DND-41 (cell line): ENCODE measurements at regions not wholly inside any gene's neighbourhood (a gene's known extent, or its start where the extent isn't known, plus 50 kb on each side); places are given as distances from the start of the nearest gene placed in this dataset.

Source experiments
- ATAC-seq: fragments of 200-7000 bp; cut with Tn5 transposase; 3 replicates; pipeline ENCODE4 v1.9.1; 2021; ENCODE audit warnings: low read depth; ENCODE audit not compliant: insufficient read depth
- DNase-seq: peaks from one replicate; pipeline ENCODE4 v3.0.0-alpha.2; 2020
- H2AFZ ChIP-seq: 2 replicates; pipeline ENCODE4 v1.6.0; 2012; ENCODE audit warnings: low read depth, low read length
- H3K27ac ChIP-seq: 2 replicates; pipeline ENCODE4 v1.5.1; 2012; ENCODE audit warnings: low read length, inconsistent platforms
- H3K27me3 ChIP-seq: fragments of 200-600 bp; sonication (generic); 2 replicates; pipeline ENCODE4 v1.6.0; 2012; ENCODE audit warnings: low read length, mild to moderate bottlenecking, inconsistent platforms; ENCODE audit not compliant: insufficient read depth, poor library complexity
- H3K36me3 ChIP-seq: 2 replicates; pipeline ENCODE4 v1.5.1; 2012; ENCODE audit warnings: low read length, inconsistent platforms; ENCODE audit not compliant: insufficient read depth
- H3K4me1 ChIP-seq: 2 replicates; pipeline ENCODE4 v1.5.1; 2012; ENCODE audit warnings: mild to moderate bottlenecking, low read length; ENCODE audit not compliant: insufficient read depth
- H3K4me2 ChIP-seq: 2 replicates; pipeline ENCODE4 v1.6.0; 2012; ENCODE audit warnings: mild to moderate bottlenecking, moderate library complexity, low read length, inconsistent platforms; ENCODE audit not compliant: insufficient read depth
- H3K4me3 ChIP-seq, 2 experiments: fragments of 200-600 bp in 1 of 2; shearing (Covaris generic) in 1 of 2; 2 replicates each; pipeline ENCODE4 v1.5.1; 2012 to 2016; ENCODE audit warnings: inconsistent platforms in 2 of 2, low read length in 2 of 2, mild to moderate bottlenecking in 2 of 2, low read depth in 1 of 2, moderate library complexity in 1 of 2
- H3K79me2 ChIP-seq: 2 replicates; pipeline ENCODE4 v1.6.0; 2012; ENCODE audit warnings: low read length, inconsistent platforms; ENCODE audit not compliant: insufficient read depth
- H3K9ac ChIP-seq: 2 replicates; pipeline ENCODE4 v1.6.0; 2012; ENCODE audit warnings: low read depth, mild to moderate bottlenecking, inconsistent platforms, low read length, moderate library complexity
- H3K9me3 ChIP-seq: 2 replicates; pipeline ENCODE4 v1.5.1; 2012; ENCODE audit warnings: low read length, moderate library complexity, mild to moderate bottlenecking, inconsistent platforms; ENCODE audit not compliant: insufficient read depth, severe bottlenecking
- H4K20me1 ChIP-seq: 2 replicates; pipeline ENCODE4 v1.6.0; 2012; ENCODE audit warnings: low read length; ENCODE audit not compliant: insufficient read depth
- CTCF ChIP-seq: IDR thresholded peaks from 2 replicates; pipeline ENCODE4 v1.5.1; 2012; ENCODE audit warnings: borderline replicate concordance, low read length, moderate library complexity, mild to moderate bottlenecking; ENCODE audit not compliant: poor library complexity, severe bottlenecking; ENCODE audit errors: extremely low read depth
- EZH2 ChIP-seq: IDR thresholded peaks from 3 replicates; pipeline ENCODE4 v1.6.1; 2012; ENCODE audit warnings: borderline replicate concordance, low read depth, mild to moderate bottlenecking, moderate library complexity, low read length, inconsistent platforms; ENCODE audit not compliant: severe bottlenecking

DNA sequence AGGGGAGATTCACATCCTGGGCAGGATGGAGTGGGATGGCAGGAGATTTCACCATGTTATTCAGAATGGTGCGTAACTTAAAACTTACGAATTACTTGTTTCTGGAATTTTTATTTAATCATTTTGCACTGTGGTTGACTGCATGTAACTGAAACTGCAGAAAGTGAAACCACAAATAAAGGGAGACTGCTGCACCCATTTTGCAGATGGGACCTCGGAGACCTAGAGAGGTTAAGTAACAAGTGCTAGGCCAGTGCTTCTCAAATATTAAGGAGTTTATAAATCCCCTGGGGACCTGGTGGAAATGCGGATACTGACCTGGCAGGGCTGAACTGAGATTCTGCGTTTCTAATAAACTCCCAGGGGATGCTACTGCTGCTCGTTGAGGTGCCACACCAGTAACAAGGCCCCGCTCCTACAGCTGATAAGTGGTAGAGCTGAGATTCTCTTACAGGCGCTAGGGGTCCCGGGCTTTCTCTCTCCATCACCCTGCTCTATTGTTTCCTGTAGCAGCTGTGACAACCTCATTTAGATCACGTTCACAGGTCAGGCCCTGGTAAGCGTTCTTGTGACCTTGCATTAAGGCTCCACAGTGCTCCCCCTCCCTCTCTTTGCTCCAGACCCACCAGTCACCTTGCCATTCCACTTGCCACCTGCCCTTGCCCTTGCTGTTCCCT lies 167.1 kb upstream of the CDH13 start:
- Histone ChIP-seq H3K27ac (no peak overlapping the region), H4K20me1 (no peaks in the 10 kb centered on the region), H2AFZ (no peak overlapping the region), H3K36me3 (no peaks in the 10 kb centered on the region), H3K4me3 (no peak overlapping the region), H3K4me1 (no peaks in the 10 kb centered on the region), H3K27me3 (peaks cover 5% of the 10 kb centered on the region), H3K4me2 (no peak overlapping the region), H3K9me3 (no peaks in the 10 kb centered on the region), H3K9ac (no peak overlapping the region), H3K79me2 (no peaks in the 10 kb centered on the region)
- ATAC-seq (no peak), DNase-seq (no peak)
- TF ChIP-seq CTCF: no peak
- no peak for TF ChIP-seq EZH2

- ATAC-seq (peak; percentile 95), DNase-seq (peak; percentile 59)
- H3K27ac ChIP-seq: no peak overlapping the region
- H3K27me3 ChIP-seq: peaks cover 11% of the 10 kb centered on the region
- TF ChIP-seq CTCF: peak; percentile 85
- no peak for TF ChIP-seq EZH2
- no peak overlapping the region for H3K4me2 ChIP-seq
- no peaks in the 10 kb centered on the region for H3K4me1 ChIP-seq
- no peak overlapping the region for H3K4me3 ChIP-seq
- no peaks in the 10 kb centered on the region for H4K20me1 ChIP-seq
- no peak overlapping the region for H2AFZ ChIP-seq
- H3K9me3 ChIP-seq: no peaks in the 10 kb centered on the region
- no peaks in the 10 kb centered on the region for H3K79me2 ChIP-seq
- no peak overlapping the region for H3K9ac ChIP-seq
- H3K36me3 ChIP-seq: no peaks in the 10 kb centered on the region
These were observed 170.1 kb upstream of the CDH13 start for GRCh38 chr16:82456683-82457082.

- DNase-seq (no peak), ATAC-seq (no peak)
- peaks cover 9% of the 10 kb centered on the region for H3K27me3 ChIP-seq
- H3K4me1 ChIP-seq: no peaks in the 10 kb centered on the region
- no peak overlapping the region for H3K4me2 ChIP-seq
- H3K9me3 ChIP-seq: no peaks in the 10 kb centered on the region
- no peak overlapping the region for H3K27ac ChIP-seq
- no peak for TF ChIP-seq CTCF
- no peak for TF ChIP-seq EZH2
- H3K9ac ChIP-seq: no peak overlapping the region
- H3K79me2 ChIP-seq: no peaks in the 10 kb centered on the region
- no peaks in the 10 kb centered on the region for H4K20me1 ChIP-seq
- no peaks in the 10 kb centered on the region for H3K36me3 ChIP-seq
- H2AFZ ChIP-seq: no peak overlapping the region
- H3K4me3 ChIP-seq: no peak overlapping the region
These were observed 172.2 kb upstream of the CDH13 start for GRCh38 chr16:82454566-82454965.

DNA sequence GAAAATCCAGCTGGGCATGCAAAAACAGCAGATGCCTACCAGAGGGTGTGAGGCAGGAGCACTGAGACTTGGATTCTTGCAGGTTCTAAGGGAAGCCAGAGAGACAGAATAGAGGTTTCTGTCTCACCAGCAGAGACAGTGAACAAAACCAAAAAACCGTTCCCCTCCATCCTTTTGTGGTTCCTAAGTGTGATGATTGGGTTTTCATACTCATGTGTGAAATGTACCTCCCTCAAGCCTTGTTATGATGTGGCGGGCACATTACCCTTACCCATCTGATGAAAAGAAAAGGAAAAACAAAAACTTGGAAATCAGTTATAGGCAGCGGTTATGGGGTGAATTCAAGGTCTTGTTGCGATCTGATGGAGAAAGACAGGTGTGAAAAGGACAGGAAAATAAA lies 172.6 kb upstream of the CDH13 start:
- H3K27ac ChIP-seq: no peak overlapping the region
- no peak overlapping the region for H2AFZ ChIP-seq
- no peak overlapping the region for H3K9ac ChIP-seq
- H3K4me2 ChIP-seq: no peak overlapping the region
- H3K9me3 ChIP-seq: no peaks in the 10 kb centered on the region
- no peaks in the 10 kb centered on the region for H4K20me1 ChIP-seq
- H3K4me3 ChIP-seq: no peak overlapping the region
- H3K36me3 ChIP-seq: no peaks in the 10 kb centered on the region
- ATAC-seq: no peak
- no peak for DNase-seq
- H3K27me3 ChIP-seq: peaks cover 9% of the 10 kb centered on the region
- H3K79me2 ChIP-seq: no peaks in the 10 kb centered on the region
- H3K4me1 ChIP-seq: no peaks in the 10 kb centered on the region
- TF ChIP-seq CTCF (no peak), EZH2 (no peak)
